PC-3 (cell line): ENCODE measurements at regions not wholly inside any gene's neighbourhood (a gene's known extent, or its start where the extent isn't known, plus 50 kb on each side); places are given as distances from the start of the nearest gene placed in this dataset.
"Not testable (repeated sequence)": the region's sequence is repeated elsewhere in the genome, so short reads cannot be mapped to it uniquely, and the experiment has no call there.

Source experiments
- ATAC-seq: fragments of 200-7000 bp; cut with Tn5 transposase; 2 replicates; pipeline ENCODE4 v1.9.1; 2020; ENCODE audit warnings: mild to moderate bottlenecking, moderate library complexity
- BruUV-seq: library from RNA; stranded (reverse); fragments of 400-500 nt; replicated peaks from 2 replicates; lab custom pipeline; 2021; lab: Mats Ljungman, UMichigan
- CTCF ChIA-PET: fragments of 300-600 bp; sonication (Branson Sonifier 250); formaldehyde crosslinking; loops from one replicate; lab custom pipeline; 2022; ENCODE audit warnings: antibody characterized with exemption; lab: Charles Lee
- POLR2A ChIA-PET: fragments of 300-600 bp; sonication (Branson Sonifier 250); formaldehyde crosslinking; loops from one replicate; lab custom pipeline; 2022; ENCODE audit warnings: antibody characterized with exemption; ENCODE audit not compliant: unreplicated experiment; lab: Charles Lee
- DNase-seq: peaks from one replicate; pipeline ENCODE4 v3.0.0-alpha.2; 2015
- H2AFZ ChIP-seq: fragments of 300-600 bp; sonication (generic); 2 replicates; pipeline ENCODE4 v1.6.0; 2016; ENCODE audit warnings: antibody characterized with exemption, low read length
- H3F3A ChIP-seq: fragments of 300-600 bp; sonication (generic); one replicate; pipeline ENCODE4 v1.6.0; 2017; ENCODE audit warnings: antibody characterized with exemption, low read length, control low read depth, mild to moderate bottlenecking; ENCODE audit not compliant: unreplicated experiment
- H3K27ac ChIP-seq: fragments of 300-600 bp; sonication (generic); 2 replicates; pipeline ENCODE4 v1.5.1; 2016; ENCODE audit warnings: mild to moderate bottlenecking, low read length
- H3K27me3 ChIP-seq: fragments of 300-600 bp; sonication (generic); 2 replicates; pipeline ENCODE4 v1.6.1; 2016; ENCODE audit warnings: low read length, mixed read lengths
- H3K36me3 ChIP-seq: fragments of 300-600 bp; sonication (generic); 2 replicates; pipeline ENCODE4 v1.6.1; 2016; ENCODE audit warnings: low read depth, mixed run types, low read length, mixed read lengths
- H3K4me1 ChIP-seq: fragments of 300-600 bp; sonication (generic); 2 replicates; pipeline ENCODE4 v1.5.1; 2016; ENCODE audit warnings: low read length; ENCODE audit not compliant: insufficient read depth
- H3K4me2 ChIP-seq: fragments of 300-600 bp; sonication (generic); 2 replicates; pipeline ENCODE4 v1.6.0; 2016; ENCODE audit warnings: low read length
- H3K4me3 ChIP-seq: fragments of 300-600 bp; sonication (generic); 2 replicates; pipeline ENCODE4 v1.5.1; 2016; ENCODE audit warnings: mild to moderate bottlenecking, low read length, mixed read lengths
- H3K79me2 ChIP-seq: fragments of 300-600 bp; sonication (generic); 2 replicates; pipeline ENCODE4 v1.6.1; 2017; ENCODE audit warnings: low read length, mixed read lengths
- H3K9ac ChIP-seq: fragments of 300-600 bp; sonication (generic); 2 replicates; pipeline ENCODE4 v1.6.0; 2016; ENCODE audit warnings: mild to moderate bottlenecking, low read length
- H3K9me2 ChIP-seq: fragments of 300-600 bp; sonication (generic); replicated peaks from 2 replicates; pipeline ENCODE4 v1.6.1; 2016; ENCODE audit warnings: mixed run types, low read length, mixed read lengths
- H3K9me3 ChIP-seq: fragments of 300-600 bp; sonication (generic); 2 replicates; pipeline ENCODE4 v1.6.1; 2016; ENCODE audit warnings: low read length, mixed read lengths
- H4K20me1 ChIP-seq: fragments of 300-600 bp; sonication (generic); 2 replicates; pipeline ENCODE4 v1.6.1; 2016; ENCODE audit warnings: low read length, mixed read lengths
- intact Hi-C: fragments of 100-400 bp; cut with micrococcal nuclease; formaldehyde crosslinking; loops from 2 replicates; pipeline ENCODE4 v1.9.0; 2023

- H3K79me2 ChIP-seq, H3K27ac ChIP-seq, H3K36me3 ChIP-seq, H2AFZ ChIP-seq, H3K4me1 ChIP-seq, H3K4me2 ChIP-seq, CTCF ChIA-PET, H3K4me3 ChIP-seq, POLR2A ChIA-PET, H3K9me2 ChIP-seq, H3K9me3 ChIP-seq, intact Hi-C loops, H3K9ac ChIP-seq, BruUV-seq, DNase-seq, H4K20me1 ChIP-seq, H3K27me3 ChIP-seq, H3F3A ChIP-seq: not testable (repeated sequence)
- ATAC-seq: peak; percentile 100
These were observed 64.5 kb upstream of the FAM25C start for GRCh38 chr10:48063944-48064625.

- H4K20me1 ChIP-seq, ATAC-seq, H2AFZ ChIP-seq, H3K9me3 ChIP-seq, POLR2A ChIA-PET, H3K9ac ChIP-seq, H3K4me3 ChIP-seq, H3K27me3 ChIP-seq, H3K79me2 ChIP-seq, H3K36me3 ChIP-seq, H3K27ac ChIP-seq, intact Hi-C loops, H3K4me1 ChIP-seq, H3K4me2 ChIP-seq, BruUV-seq, H3F3A ChIP-seq, DNase-seq, H3K9me2 ChIP-seq, CTCF ChIA-PET: not testable (repeated sequence)
These were observed 55.8 kb upstream of the FAM25C start for GRCh38 chr10:48055395-48055794.
